IMR-90 (cell line): ENCODE measurements at regions not wholly inside any gene's neighbourhood (a gene's known extent, or its start where the extent isn't known, plus 50 kb on each side); places are given as distances from the start of the nearest gene placed in this dataset.

Source experiments
- ATAC-seq: fragments of 200-7000 bp; cut with Tn5 transposase; 2 replicates; pipeline ENCODE4 v1.9.1; 2020; ENCODE audit warnings: low read depth, mild to moderate bottlenecking, moderate library complexity
- BruUV-seq: library from RNA; stranded (reverse); fragments of 400-500 nt; replicated peaks from 2 replicates; lab custom pipeline; 2021; lab: Mats Ljungman, UMichigan
- CTCF ChIA-PET: fragments of 300-600 bp; formaldehyde crosslinking; extraction: SDS; loops from one replicate; lab custom pipeline; 2021; ENCODE audit warnings: antibody characterized with exemption; lab: Yijun Ruan, JAX
- POLR2A ChIA-PET: fragments of 300-600 bp; sonication (Branson Sonifier 250); formaldehyde crosslinking; loops from one replicate; lab custom pipeline; 2022; ENCODE audit warnings: antibody characterized with exemption; ENCODE audit not compliant: unreplicated experiment; lab: Charles Lee
- DNase-seq: peaks from one replicate; pipeline ENCODE4 v3.0.0; 2013
- H2AFZ ChIP-seq: replicated peaks from 2 replicates; pipeline ENCODE3; 2013; ENCODE audit warnings: low read length, mild to moderate bottlenecking; ENCODE audit not compliant: poor library complexity
- H2AK5ac ChIP-seq: 2 replicates; pipeline ENCODE4 v1.6.1; 2013; ENCODE audit warnings: low read depth, low read length, inconsistent platforms
- H2AK9ac ChIP-seq: replicated peaks from 2 replicates; pipeline ENCODE3; 2013; ENCODE audit warnings: mild to moderate bottlenecking, low read depth, low read length, moderate library complexity; ENCODE audit not compliant: poor library complexity
- H2BK120ac ChIP-seq: 2 replicates; pipeline ENCODE4 v1.6.1; 2013; ENCODE audit warnings: low read depth, low read length, inconsistent platforms
- H2BK15ac ChIP-seq: 3 replicates; pipeline ENCODE4 v1.6.1; 2013; ENCODE audit warnings: low read depth, low read length, inconsistent platforms
- H2BK20ac ChIP-seq: 2 replicates; pipeline ENCODE4 v1.6.1; 2013; ENCODE audit warnings: low read depth, mild to moderate bottlenecking, inconsistent platforms, low read length, moderate library complexity
- H2BK5ac ChIP-seq: 2 replicates; pipeline ENCODE4 v1.6.1; 2013; ENCODE audit warnings: mild to moderate bottlenecking, low read depth, low read length, inconsistent platforms; ENCODE audit not compliant: poor library complexity, severe bottlenecking
- H3K14ac ChIP-seq: replicated peaks from 2 replicates; pipeline ENCODE4 v1.6.1; 2013; ENCODE audit warnings: low read depth, low read length, inconsistent platforms
- H3K18ac ChIP-seq: 2 replicates; pipeline ENCODE4 v1.6.1; 2013; ENCODE audit warnings: low read depth, low read length, control low read depth
- H3K23ac ChIP-seq: 2 replicates; pipeline ENCODE4 v1.6.1; 2013; ENCODE audit warnings: low read depth, low read length, inconsistent platforms
- H3K27ac ChIP-seq: 2 replicates; pipeline ENCODE4 v1.5.1; 2013; ENCODE audit warnings: mild to moderate bottlenecking, control low read depth, low read length; ENCODE audit not compliant: insufficient read depth
- H3K27me3 ChIP-seq: 2 replicates; pipeline ENCODE4 v1.6.1; 2013; ENCODE audit warnings: low read length; ENCODE audit not compliant: control insufficient read depth, insufficient read depth
- H3K36me3 ChIP-seq: 2 replicates; pipeline ENCODE4 v1.6.1; 2013; ENCODE audit warnings: low read length, mixed read lengths; ENCODE audit not compliant: control insufficient read depth, insufficient read depth
- H3K4ac ChIP-seq: 2 replicates; pipeline ENCODE4 v1.6.1; 2013; ENCODE audit warnings: low read depth, low read length, inconsistent platforms
- H3K4me1 ChIP-seq: 2 replicates; pipeline ENCODE4 v1.6.1; 2013; ENCODE audit warnings: low read length, mixed read lengths; ENCODE audit not compliant: control insufficient read depth, insufficient read depth
- H3K4me2 ChIP-seq: 2 replicates; pipeline ENCODE4 v1.6.1; 2013; ENCODE audit warnings: low read depth, mild to moderate bottlenecking, control low read depth, low read length, moderate library complexity
- H3K4me3 ChIP-seq: 2 replicates; pipeline ENCODE4 v1.5.1; 2013; ENCODE audit warnings: low read depth, mild to moderate bottlenecking, control low read depth, low read length, moderate library complexity; ENCODE audit not compliant: insufficient read depth
- H3K56ac ChIP-seq: 2 replicates; pipeline ENCODE4 v1.6.1; 2013; ENCODE audit warnings: low read length, inconsistent platforms; ENCODE audit not compliant: insufficient read depth; ENCODE audit errors: extremely low read depth
- H3K79me1 ChIP-seq, 2 experiments: 2 replicates each; pipeline ENCODE4 v1.6.1; 2013; ENCODE audit warnings: low read length in 2 of 2, inconsistent platforms in 1 of 2, low read depth in 1 of 2
- H3K9ac ChIP-seq: 2 replicates; pipeline ENCODE4 v1.6.1; 2013; ENCODE audit warnings: low read depth, low read length, control low read depth
- H3K9me1 ChIP-seq: 2 replicates; pipeline ENCODE4 v1.6.1; 2013; ENCODE audit warnings: low read length, inconsistent platforms; ENCODE audit not compliant: insufficient read depth
- H3K9me3 ChIP-seq: 2 replicates; pipeline ENCODE4 v1.6.1; 2013; ENCODE audit warnings: low read length; ENCODE audit not compliant: control insufficient read depth, insufficient read depth
- H4K20me1 ChIP-seq: 2 replicates; pipeline ENCODE4 v1.6.1; 2013; ENCODE audit warnings: low read length, inconsistent platforms; ENCODE audit not compliant: insufficient read depth
- H4K5ac ChIP-seq: 2 replicates; pipeline ENCODE4 v1.6.1; 2013; ENCODE audit warnings: mild to moderate bottlenecking, low read depth, low read length, control low read depth
- H4K8ac ChIP-seq, 2 experiments: 2 replicates each; pipeline ENCODE4 v1.6.1; 2013; ENCODE audit warnings: low read depth in 2 of 2, low read length in 2 of 2, control low read depth in 1 of 2, inconsistent platforms in 1 of 2
- H4K91ac ChIP-seq: 2 replicates; pipeline ENCODE4 v1.6.1; 2013; ENCODE audit warnings: low read depth, low read length, inconsistent platforms; ENCODE audit not compliant: insufficient read depth
- BHLHE40 ChIP-seq: fragments of 150-350 bp; IDR thresholded peaks from 2 replicates; pipeline ENCODE4 v1.6.1; 2016; ENCODE audit warnings: mild to moderate bottlenecking, low read depth, low read length
- CEBPB ChIP-seq: IDR thresholded peaks from 2 replicates; pipeline ENCODE4 v1.6.1; 2012; ENCODE audit warnings: low read depth, low read length, improper control_type of control experiment
- CHD1 ChIP-seq: IDR thresholded peaks from 2 replicates; pipeline ENCODE4 v1.6.1; 2012; ENCODE audit warnings: low read depth, low read length, improper control_type of control experiment
- FOS ChIP-seq: fragments of 150-350 bp; IDR thresholded peaks from 2 replicates; pipeline ENCODE4 v1.6.1; 2016; ENCODE audit warnings: low read depth, low read length
- MAFK ChIP-seq: IDR thresholded peaks from 2 replicates; pipeline ENCODE4 v1.6.1; 2012; ENCODE audit warnings: low read depth, low read length, improper control_type of control experiment
- RFX5 ChIP-seq: IDR thresholded peaks from 2 replicates; pipeline ENCODE4 v1.8.0; 2012; ENCODE audit warnings: low read depth, mild to moderate bottlenecking, low read length, moderate library complexity
- USF2 ChIP-seq: fragments of 150-350 bp; IDR thresholded peaks from 2 replicates; pipeline ENCODE4 v1.6.1; 2017; ENCODE audit warnings: mild to moderate bottlenecking, antibody characterized with exemption, low read length, low read depth
- WGBS, 2 experiments: methylation state at CpG; one replicate each; pipeline versions ENCODE4 v1.1.5 to v1.1.7; 2013; ENCODE audit warnings: missing lambda C conversion rate in 2 of 2; ENCODE audit not compliant: insufficient read length in 1 of 2; ENCODE audit errors: extremely low coverage in 2 of 2; 5-methylcytosine and 5-hydroxymethylcytosine counted together
- dilution Hi-C: fragments of 300-500 bp; cut with HindIII; formaldehyde crosslinking; loops from one replicate; pipeline ENCODE4 v1.14.3; 2018; ENCODE audit warnings: low sequenced_read_pairs; ENCODE audit not compliant: unreplicated experiment
- in situ Hi-C: fragments of 300-500 bp; cut with MboI; formaldehyde crosslinking; loops from 3 replicates; pipeline ENCODE4 v1.14.3; 2019; ENCODE audit warnings: low sequenced_read_pairs, inconsistent platforms, mixed read lengths
- intact Hi-C: fragments of 100-400 bp; cut with micrococcal nuclease; formaldehyde crosslinking; loops from 2 replicates; pipeline ENCODE4 v1.10.0; 2022

GRCh38 chr22:34210301-34210700 lies 290.0 kb upstream of the LARGE1 start:
- H3K4ac ChIP-seq: no peak overlapping the region
- no peak overlapping the region for H3K27ac ChIP-seq
- no peak overlapping the region for H2BK120ac ChIP-seq
- H3K79me1 ChIP-seq: no peaks in the 10 kb centered on the region
- no peak overlapping the region for H2BK20ac ChIP-seq
- intact Hi-C loops: no loop called here
- no TSS peak for BruUV-seq
- no peak overlapping the region for H3K23ac ChIP-seq
- no peak overlapping the region for H2AK5ac ChIP-seq
- CTCF ChIA-PET: interaction anchor here (0.6 kb wide), 1 partner anchor 267 kb away, joined by 5 read pairs; no protein-coding TSS in a partner anchor
- H4K20me1 ChIP-seq: no peaks in the 10 kb centered on the region
- no peak overlapping the region for H2BK5ac ChIP-seq
- ATAC-seq (no peak), DNase-seq (no peak)
- H3K9me3 ChIP-seq: peaks cover 26% of the 10 kb centered on the region
- no peak overlapping the region for H3K4me2 ChIP-seq
- H2AFZ ChIP-seq: no peak overlapping the region
- dilution Hi-C loops: no loop called here
- TF ChIP-seq FOS (no peak), BHLHE40 (no peak), MAFK (no peak), RFX5 (no peak), CEBPB (no peak), CHD1 (no peak), USF2 (no peak)
- H2AK9ac ChIP-seq: no peak overlapping the region
- H4K5ac ChIP-seq: no peak overlapping the region
- in situ Hi-C loops: no loop called here
- no peak overlapping the region for H3K9ac ChIP-seq
- no peak overlapping the region for H4K91ac ChIP-seq
- H3K4me1 ChIP-seq: no peaks in the 10 kb centered on the region
- H3K9me1 ChIP-seq: no peaks in the 10 kb centered on the region
- H3K18ac ChIP-seq: no peak overlapping the region
- H3K56ac ChIP-seq: no peak overlapping the region
- no peaks in the 10 kb centered on the region for H3K27me3 ChIP-seq
- H4K8ac ChIP-seq: no peak overlapping the region
- H3K14ac ChIP-seq: no peak overlapping the region
- no peaks in the 10 kb centered on the region for H3K36me3 ChIP-seq
- no peak overlapping the region for H2BK15ac ChIP-seq
- H3K4me3 ChIP-seq: no peak overlapping the region
- POLR2A ChIA-PET: no interaction called here
- WGBS, 2 experiments: 77% methylated on average over 6 of the region's 7 CpGs; no CpG with 5 or more reads in 1 of the 2 experiments
